ENCODE measurements at regions not wholly inside any gene's neighbourhood (a gene's known extent, or its start where the extent isn't known, plus 50 kb on each side); places are given as distances from the start of the nearest gene placed in this dataset.
A peak's percentile ranks its signal among the peaks of the same experiment; 100 is the strongest.

DNA sequence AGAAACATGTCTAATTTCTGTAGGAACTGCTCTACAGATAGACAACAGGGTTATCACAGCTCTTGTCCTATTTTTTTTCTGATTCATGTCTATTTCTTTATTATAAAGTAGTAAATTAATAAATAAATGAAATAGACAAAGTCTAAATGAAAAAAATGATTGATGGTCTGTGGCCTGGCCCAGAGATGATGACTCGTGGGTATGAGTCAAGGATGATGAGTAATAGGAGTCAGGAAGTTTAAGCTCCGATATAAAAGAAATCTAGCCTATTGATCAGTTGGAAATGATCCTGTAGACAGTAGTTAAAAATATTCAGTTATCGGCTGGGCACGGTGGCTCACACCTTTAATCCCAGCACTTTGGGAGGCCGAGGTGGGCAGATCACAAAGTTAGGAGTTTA lies 90.6 kb upstream of the RTL1 start:
- intact Hi-C loops (cut with DNase I), result no loop called here

DNA sequence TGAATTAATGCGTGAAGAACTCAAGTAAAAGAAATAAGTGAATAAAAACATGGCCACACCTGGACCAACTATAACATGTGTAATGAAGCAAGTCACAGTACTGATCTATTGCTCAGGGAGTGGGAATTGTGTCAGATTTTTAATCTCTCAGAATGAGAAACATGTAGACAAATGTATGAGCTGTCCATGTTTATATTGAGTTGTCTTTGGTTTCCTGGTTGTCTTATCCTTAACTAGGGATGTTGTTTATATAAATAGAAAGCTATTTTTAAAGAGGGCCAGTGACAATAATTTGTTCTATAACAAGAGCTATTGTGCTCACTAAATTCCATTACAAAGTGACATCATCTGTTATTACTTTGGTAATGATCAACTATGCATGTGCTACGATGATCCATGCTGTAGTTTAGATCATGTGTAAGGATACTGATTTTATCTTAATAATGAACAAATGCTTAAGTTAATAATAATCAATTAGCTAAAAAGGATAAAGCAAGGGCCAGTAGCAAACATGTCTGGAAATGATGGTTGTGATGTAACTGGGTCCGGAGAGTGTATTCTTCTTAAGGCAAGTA lies 91.3 kb upstream of the RTL1 start:
- WGBS, 2 donors, result 83 to 92% methylated on average over 3 of the region's 3 CpGs
- intact Hi-C loops (cut with DNase I), result no loop called here
- ATAC-seq (peak in 1 of 8 donors; percentile 12), DNase-seq (no peak)
- Histone ChIP-seq H3K27ac (no peak overlapping the region), H3K9me3 (peaks cover 0 to 6% (median 0%) of the 10 kb centered on the region in 11 donors), H3K27me3 (no peaks in the 10 kb centered on the region), H3K36me3 (no peaks in the 10 kb centered on the region), H3K4me1 (no peaks in the 10 kb centered on the region), H3K4me3 (no peak overlapping the region)
- TF ChIP-seq, protein P1, sequence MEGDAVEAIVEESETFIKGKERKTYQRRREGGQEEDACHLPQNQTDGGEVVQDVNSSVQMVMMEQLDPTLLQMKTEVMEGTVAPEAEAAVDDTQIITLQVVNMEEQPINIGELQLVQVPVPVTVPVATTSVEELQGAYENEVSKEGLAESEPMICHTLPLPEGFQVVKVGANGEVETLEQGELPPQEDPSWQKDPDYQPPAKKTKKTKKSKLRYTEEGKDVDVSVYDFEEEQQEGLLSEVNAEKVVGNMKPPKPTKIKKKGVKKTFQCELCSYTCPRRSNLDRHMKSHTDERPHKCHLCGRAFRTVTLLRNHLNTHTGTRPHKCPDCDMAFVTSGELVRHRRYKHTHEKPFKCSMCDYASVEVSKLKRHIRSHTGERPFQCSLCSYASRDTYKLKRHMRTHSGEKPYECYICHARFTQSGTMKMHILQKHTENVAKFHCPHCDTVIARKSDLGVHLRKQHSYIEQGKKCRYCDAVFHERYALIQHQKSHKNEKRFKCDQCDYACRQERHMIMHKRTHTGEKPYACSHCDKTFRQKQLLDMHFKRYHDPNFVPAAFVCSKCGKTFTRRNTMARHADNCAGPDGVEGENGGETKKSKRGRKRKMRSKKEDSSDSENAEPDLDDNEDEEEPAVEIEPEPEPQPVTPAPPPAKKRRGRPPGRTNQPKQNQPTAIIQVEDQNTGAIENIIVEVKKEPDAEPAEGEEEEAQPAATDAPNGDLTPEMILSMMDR (IDR thresholded peaks at IDR 0.05), result no peak

More for the DNA sequence above, 90.6 kb upstream of the RTL1 start:
- WGBS, 2 donors, result 76 to 82% methylated on average over 5 of the region's 5 CpGs
- no peaks in the 10 kb centered on the region for H3K4me1 ChIP-seq
- H3K9me3 ChIP-seq, result peaks cover 0 to 6% (median 0%) of the 10 kb centered on the region in 11 donors
- TF ChIP-seq, protein P1 (IDR thresholded peaks at IDR 0.05), result no peak
- H3K36me3 ChIP-seq, result no peaks in the 10 kb centered on the region
- H3K27ac ChIP-seq, result no peak overlapping the region
- ATAC-seq, result no peak
- DNase-seq, result no peak
- no peak overlapping the region for H3K4me3 ChIP-seq
- no peaks in the 10 kb centered on the region for H3K27me3 ChIP-seq

DNA sequence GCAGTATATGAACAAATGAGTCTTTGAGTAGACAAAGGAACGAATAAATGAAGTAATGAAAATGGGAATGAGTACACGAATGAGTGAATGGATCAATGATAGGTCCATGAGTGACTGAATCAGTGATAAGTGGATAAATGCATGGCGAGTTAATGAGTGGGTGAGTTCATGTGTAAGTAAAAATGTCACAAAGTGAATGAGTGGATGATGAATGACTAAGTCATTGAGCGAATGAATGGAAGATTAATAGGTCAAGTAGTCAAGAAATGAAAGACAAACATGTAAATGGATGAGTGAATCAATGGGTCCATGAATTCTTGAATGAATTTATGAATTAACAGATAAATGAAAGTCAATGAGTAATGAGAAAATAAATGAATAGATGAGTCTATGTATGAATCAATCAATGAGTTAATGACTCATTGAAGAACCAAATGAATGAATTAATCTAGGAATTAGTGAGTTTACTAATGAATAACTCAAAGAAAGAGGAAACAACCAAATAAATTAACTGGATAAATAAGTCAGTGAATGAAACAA lies 97.3 kb upstream of the RTL1 start:
- intact Hi-C loops (cut with DNase I), result no loop called here
- no peak for ATAC-seq

DNA sequence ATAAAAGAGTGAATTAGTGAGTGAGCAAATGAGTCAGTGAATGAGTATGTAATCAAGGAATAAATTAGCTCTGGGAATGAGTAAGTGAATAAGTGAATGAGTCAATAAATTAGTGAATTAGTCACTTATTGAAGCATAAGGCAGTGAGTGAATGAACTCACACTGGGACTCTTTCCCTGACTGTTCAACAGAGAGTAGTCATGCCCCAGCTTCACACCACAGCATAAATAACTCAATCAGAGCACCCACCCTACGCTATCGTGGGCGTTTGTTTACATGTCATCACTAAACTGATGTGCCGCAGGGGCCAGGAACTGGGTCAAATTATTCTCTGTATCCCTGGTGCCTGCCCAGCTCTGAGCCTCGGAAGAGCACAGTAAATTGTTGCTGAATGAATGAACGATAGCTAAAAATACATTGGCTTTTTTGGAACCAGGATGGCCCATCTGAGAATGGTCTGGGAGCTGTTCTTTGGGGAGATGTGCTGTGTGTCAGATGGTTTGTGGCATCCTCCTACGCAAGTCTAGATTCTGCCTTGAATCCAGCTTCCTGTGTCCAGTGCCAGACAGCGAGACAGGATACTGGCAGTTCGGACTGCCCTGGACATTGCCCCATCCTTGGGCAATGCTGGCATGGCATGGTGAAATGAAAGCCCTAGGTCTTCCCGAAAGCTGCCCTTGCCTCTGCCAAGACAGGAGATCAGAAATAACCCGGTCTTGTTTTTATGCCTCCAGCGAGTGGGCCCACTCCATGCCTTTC lies 98.0 kb upstream of the RTL1 start:
- Histone ChIP-seq H3K4me3 (no peak overlapping the region), H3K4me1 (peaks cover 0 to 13% (median 0%) of the 10 kb centered on the region in 9 donors), H3K27me3 (peaks cover 0 to 15% (median 6%) of the 10 kb centered on the region in 7 donors), H3K36me3 (no peaks in the 10 kb centered on the region), H3K9me3 (no peaks in the 10 kb centered on the region), H3K27ac (no peak overlapping the region)
- WGBS, 2 donors, result 59 to 70% methylated on average over 12 of the region's 12 CpGs
- ATAC-seq (peak in 3 of 8 donors; percentile 30 to 45 (median 44)), DNase-seq (no peak)
- intact Hi-C loops (cut with DNase I), result no loop called here
- TF ChIP-seq, protein P1 (IDR thresholded peaks at IDR 0.05), result no peak

More for the DNA sequence above, 97.3 kb upstream of the RTL1 start:
- no peak for DNase-seq
- Histone ChIP-seq H3K36me3 (no peaks in the 10 kb centered on the region), H3K4me1 (peaks cover 0 to 7% (median 0%) of the 10 kb centered on the region in 9 donors), H3K9me3 (peaks cover 0 to 6% (median 0%) of the 10 kb centered on the region in 11 donors), H3K27ac (no peak overlapping the region), H3K27me3 (peaks cover 0 to 15% (median 6%) of the 10 kb centered on the region in 7 donors), H3K4me3 (no peak overlapping the region)
- TF ChIP-seq, protein P1 (IDR thresholded peaks at IDR 0.05), result no peak
- WGBS, 2 donors, result 75 to 78% methylated on average over 4 of the region's 4 CpGs
